Natural killer cell (primary cell): ENCODE measurements at regions not wholly inside any gene's neighbourhood (a gene's known extent, or its start where the extent isn't known, plus 50 kb on each side); places are given as distances from the start of the nearest gene placed in this dataset.

Experiments
- ATAC-seq, 3 donors: fragments of 150-1000 bp in 2 of 3; fragments of 200-7000 bp in 1 of 3; cut with Tn5 transposase; 1 replicate in 1 of 3; 2 replicates in 2 of 3; pipeline ENCODE4 v1.10.0; 2021; ENCODE audit warnings: mild to moderate bottlenecking in 2 of 3, moderate library complexity in 2 of 3
- DNase-seq, 2 donors: peaks; one replicate each; pipeline versions ENCODE4 v3.0.0 to v3.0.0-alpha.2; 2013 to 2021; ENCODE audit warnings: mixed read lengths in 1 of 2
- H3K27ac ChIP-seq: one replicate; pipeline ENCODE4 v1.5.1; 2013; ENCODE audit warnings: mild to moderate bottlenecking, low read length
- H3K27me3 ChIP-seq: one replicate; pipeline ENCODE4 v1.6.1; 2013; ENCODE audit warnings: low read length; ENCODE audit not compliant: control insufficient read depth, insufficient read depth
- H3K36me3 ChIP-seq: one replicate; pipeline ENCODE4 v1.6.1; 2013; ENCODE audit warnings: low read length; ENCODE audit not compliant: control insufficient read depth, insufficient read depth
- H3K4me1 ChIP-seq: one replicate; pipeline ENCODE4 v1.6.1; 2013; ENCODE audit warnings: low read length; ENCODE audit not compliant: control insufficient read depth, insufficient read depth
- H3K4me3 ChIP-seq: one replicate; pipeline ENCODE4 v1.5.1; 2013; ENCODE audit warnings: low read length
- H3K9me3 ChIP-seq: one replicate; pipeline ENCODE4 v1.6.1; 2013; ENCODE audit warnings: low read length; ENCODE audit not compliant: control insufficient read depth, insufficient read depth
- H3K27ac Mint-ChIP-seq, 2 donors: one replicate each; pipeline ENCODE4 v1.8.0; 2022; ENCODE audit warnings: mild to moderate bottlenecking in 2 of 2, mixed read lengths in 2 of 2, moderate library complexity in 1 of 2
- H3K27me3 Mint-ChIP-seq, 2 donors: one replicate each; pipeline ENCODE4 v1.8.0; 2022; ENCODE audit warnings: low read depth in 2 of 2, mixed read lengths in 2 of 2
- H3K36me3 Mint-ChIP-seq: one replicate; pipeline ENCODE4 v1.8.0; 2022; ENCODE audit warnings: mixed read lengths
- H3K4me1 Mint-ChIP-seq, 2 donors: one replicate each; pipeline ENCODE4 v1.8.0; 2022; ENCODE audit warnings: mixed read lengths in 2 of 2
- H3K4me3 Mint-ChIP-seq: one replicate; pipeline ENCODE4 v1.8.0; 2022; ENCODE audit warnings: mild to moderate bottlenecking, moderate library complexity, mixed read lengths
- H3K9me3 Mint-ChIP-seq, 2 donors: one replicate each; pipeline ENCODE4 v1.8.0; 2022; ENCODE audit warnings: mixed read lengths in 2 of 2
- CTCF ChIP-seq: fragments of 200-600 bp; IDR thresholded peaks from one replicate; pipeline ENCODE4 v1.8.0; 2022; ENCODE audit warnings: antibody characterized with exemption
- WGBS: methylation state at CpG from one replicate; pipeline ENCODE4 v1.1.7; 2013; ENCODE audit warnings: missing lambda C conversion rate; ENCODE audit not compliant: insufficient coverage; 5-methylcytosine and 5-hydroxymethylcytosine counted together
- intact Hi-C: fragments of 100-400 bp; cut with micrococcal nuclease; formaldehyde crosslinking; loops from one replicate; pipeline ENCODE4 v1.14.2; 2022

DNA sequence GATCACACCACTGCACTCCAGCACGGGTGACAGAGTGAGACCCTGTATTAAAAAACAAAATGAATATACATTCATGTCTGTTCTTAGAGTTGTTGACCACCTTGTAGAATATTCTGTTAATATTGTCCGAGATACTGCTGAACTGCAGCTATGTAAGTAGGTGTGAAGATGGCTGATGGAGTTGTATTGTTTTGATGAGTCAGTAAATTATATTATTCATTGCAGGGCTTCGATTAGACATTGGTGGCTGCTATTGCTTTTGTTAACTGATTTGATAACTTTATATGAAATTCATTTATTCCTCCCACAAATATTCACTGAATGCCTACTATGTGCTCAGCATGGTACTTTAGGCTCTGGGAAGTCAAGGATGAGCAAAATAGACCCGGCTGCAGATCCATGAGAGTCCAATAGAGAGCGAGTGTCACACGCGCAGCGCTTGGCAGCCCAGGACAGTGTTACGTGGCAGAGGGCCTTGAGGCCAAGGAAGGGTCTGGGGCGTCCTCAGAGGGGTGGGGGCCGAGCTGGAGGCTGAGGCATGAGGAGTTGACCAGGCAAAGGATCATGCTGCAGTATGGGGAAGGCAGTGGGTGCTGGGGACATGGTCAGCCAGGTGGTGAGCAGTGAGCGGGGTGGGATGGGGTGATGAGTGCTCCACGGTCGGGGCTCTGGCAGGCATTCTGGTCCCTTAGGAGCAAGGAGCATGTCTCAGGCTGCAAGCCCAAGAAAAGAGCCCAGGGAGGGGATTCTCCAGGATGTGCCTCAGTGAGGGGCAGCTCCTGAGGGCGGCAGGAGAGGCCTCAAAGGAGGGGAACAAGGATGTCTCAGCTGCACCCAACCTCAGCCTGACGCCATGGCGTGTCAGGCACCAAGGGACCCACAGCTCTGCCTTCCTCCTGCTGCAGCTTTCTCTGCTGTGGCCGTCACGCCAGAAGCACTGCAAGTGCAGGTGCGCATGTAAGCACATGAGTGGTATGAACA is 243.5 kb downstream of the GADD45G start:
- DNase-seq: no peak
- WGBS: 81% methylated on average over 18 of the region's 20 CpGs
- Mint-ChIP-seq H3K9me3 (no peaks in the 10 kb centered on the region), H3K4me3 (no peak overlapping the region), H3K36me3 (no peaks in the 10 kb centered on the region), H3K4me1 (no peaks in the 10 kb centered on the region), H3K27me3 (peaks cover 6 to 7% of the 10 kb centered on the region in 2 donors), H3K27ac (no peak overlapping the region)
- Histone ChIP-seq H3K27ac (no peak overlapping the region), H3K9me3 (no peaks in the 10 kb centered on the region), H3K4me3 (no peak overlapping the region), H3K36me3 (no peaks in the 10 kb centered on the region), H3K27me3 (no peaks in the 10 kb centered on the region), H3K4me1 (no peaks in the 10 kb centered on the region)
- ATAC-seq: no peak
- intact Hi-C loops: no loop called here
- TF ChIP-seq CTCF: no peak

GRCh38 chr9:89849096-89849495 is 244.3 kb downstream of the GADD45G start:
- no peak overlapping the region for H3K27ac Mint-ChIP-seq
- H3K9me3 ChIP-seq: no peaks in the 10 kb centered on the region
- no peaks in the 10 kb centered on the region for H3K27me3 ChIP-seq
- DNase-seq (no peak), ATAC-seq (no peak)
- no peak overlapping the region for H3K27ac ChIP-seq
- peaks cover 7% of the 10 kb centered on the region in 2 donors for H3K27me3 Mint-ChIP-seq
- H3K9me3 Mint-ChIP-seq: no peaks in the 10 kb centered on the region
- WGBS: 67% methylated on average over 4 of the region's 5 CpGs
- no peak overlapping the region for H3K4me3 ChIP-seq
- H3K4me1 Mint-ChIP-seq: no peaks in the 10 kb centered on the region
- no peaks in the 10 kb centered on the region for H3K36me3 ChIP-seq
- H3K36me3 Mint-ChIP-seq: no peaks in the 10 kb centered on the region
- intact Hi-C loops: no loop called here
- TF ChIP-seq CTCF: no peak
- no peaks in the 10 kb centered on the region for H3K4me1 ChIP-seq
- no peak overlapping the region for H3K4me3 Mint-ChIP-seq

GRCh38 chr9:89850153-89850552 is 245.3 kb downstream of the GADD45G start:
- Mint-ChIP-seq H3K4me3 (no peak overlapping the region), H3K9me3 (no peaks in the 10 kb centered on the region), H3K27me3 (peaks cover 7% of the 10 kb centered on the region in 2 donors), H3K36me3 (no peaks in the 10 kb centered on the region), H3K27ac (no peak overlapping the region), H3K4me1 (no peaks in the 10 kb centered on the region)
- DNase-seq: no peak
- Histone ChIP-seq H3K27me3 (no peaks in the 10 kb centered on the region), H3K27ac (no peak overlapping the region), H3K4me3 (no peak overlapping the region), H3K36me3 (no peaks in the 10 kb centered on the region), H3K9me3 (no peaks in the 10 kb centered on the region), H3K4me1 (no peaks in the 10 kb centered on the region)
- no peak for TF ChIP-seq CTCF
- intact Hi-C loops: no loop called here
- no peak for ATAC-seq
- 78% methylated on average over 3 of the region's 3 CpGs for WGBS
